Left kidney (tissue), 1 donor: ENCODE measurements at regions not wholly inside any gene's neighbourhood (a gene's known extent, or its start where the extent isn't known, plus 50 kb on each side); places are given as distances from the start of the nearest gene placed in this dataset.
A peak's percentile ranks its signal among the peaks of the same experiment; 100 is the strongest.

Source experiments
- DNase-seq: peaks from one replicate; pipeline ENCODE4 v3.0.0-alpha.2; 2013

- peak; percentile 33 for DNase-seq
Measured at GRCh38 chr2:238790126-238790832, 57.6 kb upstream of the TWIST2 start.

- no peak for DNase-seq
Measured at GRCh38 chr2:238790833-238791230, 57.1 kb upstream of the TWIST2 start.

GRCh38 chr2:238791354-238791753, 56.5 kb upstream of the TWIST2 start:
- no peak for DNase-seq

GRCh38 chr2:238793306-238793705, 54.6 kb upstream of the TWIST2 start:
- DNase-seq = no peak

GRCh38 chr2:238793801-238794449, 54.0 kb upstream of the TWIST2 start:
- DNase-seq = no peak

- no peak for DNase-seq
Measured at GRCh38 chr2:238796223-238796885, 51.5 kb upstream of the TWIST2 start.

GRCh38 chr2:238797537-238797936, 50.3 kb upstream of the TWIST2 start:
- no peak for DNase-seq
